ENCODE measurements at regions not wholly inside any gene's neighbourhood (a gene's known extent, or its start where the extent isn't known, plus 50 kb on each side); places are given as distances from the start of the nearest gene placed in this dataset.
"Not testable (repeated sequence)": the region's sequence is repeated elsewhere in the genome, so short reads cannot be mapped to it uniquely, and the experiment has no call there.

GRCh38 chr1:198935306-198935921 lies 296.6 kb downstream of the PTPRC start:
- peak; percentile 65 to 67 for DNase-seq

GRCh38 chr1:198936371-198937083 lies 297.7 kb downstream of the PTPRC start:
- DNase-seq: no peak

- DNase-seq: peak; percentile 45 to 54
Measured at GRCh38 chr1:198937231-198938031, 298.6 kb downstream of the PTPRC start.

- no peak for DNase-seq
Measured at GRCh38 chr1:198939286-198939685, 300.4 kb downstream of the PTPRC start.

- DNase-seq: no peak
Measured at GRCh38 chr1:198939956-198940355, 301.1 kb downstream of the PTPRC start.

- no peak for DNase-seq
Measured at GRCh38 chr1:198942466-198942865, 303.6 kb downstream of the PTPRC start.

GRCh38 chr1:198943484-198944187 lies 304.8 kb downstream of the PTPRC start:
- no peak for DNase-seq

- no peak for DNase-seq
Measured at GRCh38 chr1:198947456-198947855, 308.6 kb downstream of the PTPRC start.

GRCh38 chr1:198948895-198949659 lies 310.2 kb downstream of the PTPRC start:
- no peak for DNase-seq

GRCh38 chr1:198950036-198950435 lies 311.2 kb downstream of the PTPRC start:
- no peak for DNase-seq

GRCh38 chr1:198955085-198955484 lies 316.2 kb downstream of the PTPRC start:
- DNase-seq: no peak

- DNase-seq: no peak
Measured at GRCh38 chr1:198957044-198957443, 318.2 kb downstream of the PTPRC start.

- no peak for DNase-seq
Measured at GRCh38 chr1:198959032-198959431, 320.2 kb downstream of the PTPRC start.

- DNase-seq: no peak
Measured at GRCh38 chr1:198959676-198960075, 320.8 kb downstream of the PTPRC start.

- not testable (repeated sequence) for DNase-seq
Measured at GRCh38 chr1:198963796-198964195, 325.0 kb downstream of the PTPRC start.

- DNase-seq: no peak
Measured at GRCh38 chr1:198966519-198966918, 327.7 kb downstream of the PTPRC start.

GRCh38 chr1:198967566-198967965 lies 328.7 kb downstream of the PTPRC start:
- DNase-seq: no peak

- DNase-seq: no peak
Measured at GRCh38 chr1:198968866-198969265, 330.0 kb downstream of the PTPRC start.

GRCh38 chr1:198969981-198970380 lies 331.1 kb downstream of the PTPRC start:
- DNase-seq: no peak

GRCh38 chr1:198970916-198971315 lies 332.1 kb downstream of the PTPRC start:
- DNase-seq: no peak

- DNase-seq: no peak
Measured at GRCh38 chr1:198977909-198978308, 339.1 kb downstream of the PTPRC start.

- DNase-seq: no peak
Measured at GRCh38 chr1:198978523-198978922, 339.7 kb downstream of the PTPRC start.
